ENCODE measurements at regions not wholly inside any gene's neighbourhood (a gene's known extent, or its start where the extent isn't known, plus 50 kb on each side); places are given as distances from the start of the nearest gene placed in this dataset.

- no peak for TF ChIP-seq CTCF (tag by site-specific recombination; IDR thresholded peaks at IDR 0.05)
- no peak for TF ChIP-seq SCRT1 (tag by site-specific recombination; IDR thresholded peaks at IDR 0.05; ENCODE audit: borderline replicate concordance)
- TF ChIP-seq ZNF274 (IDR thresholded peaks at IDR 0.05; ENCODE audit: low read length): no peak
- no peak for TF ChIP-seq ZNF274 (tag by site-specific recombination; IDR thresholded peaks at IDR 0.05; ENCODE audit: borderline replicate concordance)
- TF ChIP-seq, protein P1, sequence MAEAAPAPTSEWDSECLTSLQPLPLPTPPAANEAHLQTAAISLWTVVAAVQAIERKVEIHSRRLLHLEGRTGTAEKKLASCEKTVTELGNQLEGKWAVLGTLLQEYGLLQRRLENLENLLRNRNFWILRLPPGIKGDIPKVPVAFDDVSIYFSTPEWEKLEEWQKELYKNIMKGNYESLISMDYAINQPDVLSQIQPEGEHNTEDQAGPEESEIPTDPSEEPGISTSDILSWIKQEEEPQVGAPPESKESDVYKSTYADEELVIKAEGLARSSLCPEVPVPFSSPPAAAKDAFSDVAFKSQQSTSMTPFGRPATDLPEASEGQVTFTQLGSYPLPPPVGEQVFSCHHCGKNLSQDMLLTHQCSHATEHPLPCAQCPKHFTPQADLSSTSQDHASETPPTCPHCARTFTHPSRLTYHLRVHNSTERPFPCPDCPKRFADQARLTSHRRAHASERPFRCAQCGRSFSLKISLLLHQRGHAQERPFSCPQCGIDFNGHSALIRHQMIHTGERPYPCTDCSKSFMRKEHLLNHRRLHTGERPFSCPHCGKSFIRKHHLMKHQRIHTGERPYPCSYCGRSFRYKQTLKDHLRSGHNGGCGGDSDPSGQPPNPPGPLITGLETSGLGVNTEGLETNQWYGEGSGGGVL (tag by site-specific recombination; IDR thresholded peaks at IDR 0.05): no peak
- TF ChIP-seq REST (tag by site-specific recombination; IDR thresholded peaks at IDR 0.05): no peak
- TF ChIP-seq, protein P2, sequence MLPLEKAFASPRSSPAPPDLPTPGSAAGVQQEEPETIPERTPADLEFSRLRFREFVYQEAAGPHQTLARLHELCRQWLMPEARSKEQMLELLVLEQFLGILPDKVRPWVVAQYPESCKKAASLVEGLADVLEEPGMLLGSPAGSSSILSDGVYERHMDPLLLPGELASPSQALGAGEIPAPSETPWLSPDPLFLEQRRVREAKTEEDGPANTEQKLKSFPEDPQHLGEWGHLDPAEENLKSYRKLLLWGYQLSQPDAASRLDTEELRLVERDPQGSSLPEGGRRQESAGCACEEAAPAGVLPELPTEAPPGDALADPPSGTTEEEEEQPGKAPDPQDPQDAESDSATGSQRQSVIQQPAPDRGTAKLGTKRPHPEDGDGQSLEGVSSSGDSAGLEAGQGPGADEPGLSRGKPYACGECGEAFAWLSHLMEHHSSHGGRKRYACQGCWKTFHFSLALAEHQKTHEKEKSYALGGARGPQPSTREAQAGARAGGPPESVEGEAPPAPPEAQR (tag by site-specific recombination; IDR thresholded peaks at IDR 0.05): no peak
- no peak for TF ChIP-seq ZNF791 (tag by site-specific recombination; IDR thresholded peaks at IDR 0.05)
- TF ChIP-seq ZNF629 (tag by site-specific recombination; IDR thresholded peaks at IDR 0.05): no peak
- no peak for TF ChIP-seq SALL2 (tag by site-specific recombination; IDR thresholded peaks at IDR 0.05; ENCODE audit: borderline replicate concordance)
These were observed 327.1 kb downstream of the GLUD2 start for GRCh38 chrX:121374471-121374870.
